Neural cell (in vitro differentiated cells): ENCODE measurements at regions not wholly inside any gene's neighbourhood (a gene's known extent, or its start where the extent isn't known, plus 50 kb on each side); places are given as distances from the start of the nearest gene placed in this dataset.

Experiments
- H2AFZ ChIP-seq: fragments of 200-600, 300-800 bp; sonication (generic), shearing (Covaris generic); 2 replicates; pipeline ENCODE4 v1.6.0; 2014; ENCODE audit warnings: low read depth, mild to moderate bottlenecking, antibody characterized with exemption, low read length, moderate library complexity
- H3F3A ChIP-seq: fragments of 200-600 bp; shearing (Covaris generic); 2 replicates; pipeline ENCODE4 v1.6.1; 2016; ENCODE audit warnings: mild to moderate bottlenecking, moderate library complexity, mixed read lengths, antibody characterized with exemption, low read length; ENCODE audit not compliant: insufficient read depth, poor library complexity, severe bottlenecking
- H3K27ac ChIP-seq: fragments of 200-600, 300-800 bp; sonication (generic), shearing (Covaris generic); 2 replicates; pipeline ENCODE4 v1.5.1; 2014; ENCODE audit warnings: mild to moderate bottlenecking, low read length, moderate library complexity
- H3K27me3 ChIP-seq: fragments of 300-800, 200-600 bp; sonication (generic), shearing (Covaris generic); 2 replicates; pipeline ENCODE4 v1.6.0; 2014; ENCODE audit warnings: mild to moderate bottlenecking, low read depth, low read length, moderate library complexity; ENCODE audit not compliant: insufficient read depth
- H3K36me3 ChIP-seq: fragments of 300-800, 200-600 bp; sonication (generic), shearing (Covaris generic); 2 replicates; pipeline ENCODE4 v1.5.1; 2014; ENCODE audit warnings: mild to moderate bottlenecking, antibody characterized with exemption, low read length, moderate library complexity; ENCODE audit not compliant: insufficient read depth
- H3K4me2 ChIP-seq: fragments of 300-800, 200-600 bp; sonication (generic), shearing (Covaris generic); 2 replicates; pipeline ENCODE4 v1.6.0; 2014; ENCODE audit warnings: mild to moderate bottlenecking, low read length
- H3K4me3 ChIP-seq: fragments of 300-800, 200-600 bp; sonication (generic), shearing (Covaris generic); 2 replicates; pipeline ENCODE4 v1.5.1; 2014; ENCODE audit warnings: mild to moderate bottlenecking, low read length, moderate library complexity
- H3K79me2 ChIP-seq: fragments of 200-600 bp; shearing (Covaris generic); replicated peaks from 2 replicates; pipeline ENCODE4 v1.6.0; 2014; ENCODE audit warnings: mild to moderate bottlenecking, low read length, moderate library complexity; ENCODE audit not compliant: insufficient read depth
- H3K9ac ChIP-seq: fragments of 300-800, 200-600 bp; sonication (generic), shearing (Covaris generic); 2 replicates; pipeline ENCODE4 v1.6.1; 2016; ENCODE audit warnings: mild to moderate bottlenecking, low read length, mixed read lengths
- H3K9me2 ChIP-seq: fragments of 200-600 bp; shearing (Covaris generic); 2 replicates; pipeline ENCODE4 v1.6.1; 2016; ENCODE audit warnings: mild to moderate bottlenecking, low read length, mixed read lengths; ENCODE audit not compliant: insufficient read depth
- H3K9me3 ChIP-seq: fragments of 200-600, 300-800 bp; sonication (generic), shearing (Covaris generic); 2 replicates; pipeline ENCODE4 v1.6.1; 2016; ENCODE audit warnings: mild to moderate bottlenecking, mixed run types, low read length, moderate library complexity, mixed read lengths
- H4K20me1 ChIP-seq: fragments of 200-600 bp; shearing (Covaris generic); 2 replicates; pipeline ENCODE4 v1.6.1; 2016; ENCODE audit warnings: mild to moderate bottlenecking, mixed run types; ENCODE audit not compliant: insufficient read depth
- EP300 ChIP-seq: fragments of 450-650 bp; conservative IDR thresholded peaks from 2 replicates; pipeline ENCODE4 v1.6.1; 2014; ENCODE audit warnings: antibody characterized with exemption, mild to moderate bottlenecking, moderate library complexity; ENCODE audit not compliant: poor library complexity, severe bottlenecking
- EZH2 ChIP-seq: fragments of 200-600, 300-800 bp; shearing (Covaris generic), sonication (generic); IDR thresholded peaks from 2 replicates; pipeline ENCODE4 v1.6.1; 2014; ENCODE audit warnings: antibody characterized with exemption, low read length, borderline replicate concordance, mild to moderate bottlenecking; ENCODE audit not compliant: insufficient read depth, poor library complexity, severe bottlenecking
- MXI1 ChIP-seq: fragments of 450-650 bp; conservative IDR thresholded peaks from 2 replicates; pipeline ENCODE4 v1.6.1; 2014; ENCODE audit warnings: antibody characterized with exemption, mild to moderate bottlenecking; ENCODE audit not compliant: poor library complexity, severe bottlenecking
- RAD21 ChIP-seq: fragments of 450-650 bp; conservative IDR thresholded peaks from 2 replicates; pipeline ENCODE4 v1.6.1; 2014; ENCODE audit warnings: antibody characterized with exemption, mild to moderate bottlenecking, moderate library complexity
- SMC3 ChIP-seq: fragments of 450-650 bp; conservative IDR thresholded peaks from 2 replicates; pipeline ENCODE4 v1.6.1; 2014; ENCODE audit warnings: antibody characterized with exemption, mild to moderate bottlenecking, moderate library complexity; ENCODE audit not compliant: poor library complexity
- TAF1 ChIP-seq: IDR thresholded peaks from 2 replicates; pipeline ENCODE4 v1.6.1; 2012; ENCODE audit warnings: low read depth
- TF ChIP-seq, protein P1 (sequence below): IDR thresholded peaks from 2 replicates; pipeline ENCODE4 v1.6.1; 2012; ENCODE audit warnings: borderline replicate concordance
- TF ChIP-seq, protein P2 (sequence below): fragments of 450-650 bp; IDR thresholded peaks from 2 replicates; pipeline ENCODE4 v1.5.1; 2014; ENCODE audit warnings: antibody characterized with exemption, mild to moderate bottlenecking, moderate library complexity; ENCODE audit not compliant: poor library complexity, severe bottlenecking

DNA sequence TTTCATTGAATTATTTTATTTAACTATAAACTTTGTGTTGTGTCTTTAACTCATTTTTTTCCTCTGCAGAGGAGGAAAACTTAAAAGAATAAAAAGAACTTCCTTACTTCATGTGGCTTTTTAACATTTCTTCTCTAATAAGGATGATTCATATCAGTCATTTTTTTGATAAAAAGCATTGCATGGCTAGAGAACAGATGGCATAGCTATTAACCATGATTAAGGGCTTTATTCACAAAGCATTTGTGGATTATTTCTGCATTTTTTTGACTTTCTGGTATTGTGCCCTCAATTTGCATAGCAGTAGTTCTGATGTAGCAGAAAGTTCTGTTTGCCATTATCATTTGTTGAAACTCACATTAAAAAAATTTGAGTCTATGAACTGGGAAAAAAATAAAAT lies 540.8 kb downstream of the SI start:
- no peaks in the 10 kb centered on the region for H3K36me3 ChIP-seq
- TF ChIP-seq MXI1 (no peak), EZH2 (no peak), EP300 (no peak), SMC3 (no peak), RAD21 (no peak), TAF1 (no peak)
- TF ChIP-seq, protein P1, sequence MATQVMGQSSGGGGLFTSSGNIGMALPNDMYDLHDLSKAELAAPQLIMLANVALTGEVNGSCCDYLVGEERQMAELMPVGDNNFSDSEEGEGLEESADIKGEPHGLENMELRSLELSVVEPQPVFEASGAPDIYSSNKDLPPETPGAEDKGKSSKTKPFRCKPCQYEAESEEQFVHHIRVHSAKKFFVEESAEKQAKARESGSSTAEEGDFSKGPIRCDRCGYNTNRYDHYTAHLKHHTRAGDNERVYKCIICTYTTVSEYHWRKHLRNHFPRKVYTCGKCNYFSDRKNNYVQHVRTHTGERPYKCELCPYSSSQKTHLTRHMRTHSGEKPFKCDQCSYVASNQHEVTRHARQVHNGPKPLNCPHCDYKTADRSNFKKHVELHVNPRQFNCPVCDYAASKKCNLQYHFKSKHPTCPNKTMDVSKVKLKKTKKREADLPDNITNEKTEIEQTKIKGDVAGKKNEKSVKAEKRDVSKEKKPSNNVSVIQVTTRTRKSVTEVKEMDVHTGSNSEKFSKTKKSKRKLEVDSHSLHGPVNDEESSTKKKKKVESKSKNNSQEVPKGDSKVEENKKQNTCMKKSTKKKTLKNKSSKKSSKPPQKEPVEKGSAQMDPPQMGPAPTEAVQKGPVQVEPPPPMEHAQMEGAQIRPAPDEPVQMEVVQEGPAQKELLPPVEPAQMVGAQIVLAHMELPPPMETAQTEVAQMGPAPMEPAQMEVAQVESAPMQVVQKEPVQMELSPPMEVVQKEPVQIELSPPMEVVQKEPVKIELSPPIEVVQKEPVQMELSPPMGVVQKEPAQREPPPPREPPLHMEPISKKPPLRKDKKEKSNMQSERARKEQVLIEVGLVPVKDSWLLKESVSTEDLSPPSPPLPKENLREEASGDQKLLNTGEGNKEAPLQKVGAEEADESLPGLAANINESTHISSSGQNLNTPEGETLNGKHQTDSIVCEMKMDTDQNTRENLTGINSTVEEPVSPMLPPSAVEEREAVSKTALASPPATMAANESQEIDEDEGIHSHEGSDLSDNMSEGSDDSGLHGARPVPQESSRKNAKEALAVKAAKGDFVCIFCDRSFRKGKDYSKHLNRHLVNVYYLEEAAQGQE, result no peak
- TF ChIP-seq, protein P2, sequence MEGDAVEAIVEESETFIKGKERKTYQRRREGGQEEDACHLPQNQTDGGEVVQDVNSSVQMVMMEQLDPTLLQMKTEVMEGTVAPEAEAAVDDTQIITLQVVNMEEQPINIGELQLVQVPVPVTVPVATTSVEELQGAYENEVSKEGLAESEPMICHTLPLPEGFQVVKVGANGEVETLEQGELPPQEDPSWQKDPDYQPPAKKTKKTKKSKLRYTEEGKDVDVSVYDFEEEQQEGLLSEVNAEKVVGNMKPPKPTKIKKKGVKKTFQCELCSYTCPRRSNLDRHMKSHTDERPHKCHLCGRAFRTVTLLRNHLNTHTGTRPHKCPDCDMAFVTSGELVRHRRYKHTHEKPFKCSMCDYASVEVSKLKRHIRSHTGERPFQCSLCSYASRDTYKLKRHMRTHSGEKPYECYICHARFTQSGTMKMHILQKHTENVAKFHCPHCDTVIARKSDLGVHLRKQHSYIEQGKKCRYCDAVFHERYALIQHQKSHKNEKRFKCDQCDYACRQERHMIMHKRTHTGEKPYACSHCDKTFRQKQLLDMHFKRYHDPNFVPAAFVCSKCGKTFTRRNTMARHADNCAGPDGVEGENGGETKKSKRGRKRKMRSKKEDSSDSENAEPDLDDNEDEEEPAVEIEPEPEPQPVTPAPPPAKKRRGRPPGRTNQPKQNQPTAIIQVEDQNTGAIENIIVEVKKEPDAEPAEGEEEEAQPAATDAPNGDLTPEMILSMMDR, result no peak
- H2AFZ ChIP-seq, result no peak overlapping the region
- H3K9ac ChIP-seq, result no peak overlapping the region
- H3K4me3 ChIP-seq, result no peak overlapping the region
- H3K27ac ChIP-seq, result no peak overlapping the region
- no peaks in the 10 kb centered on the region for H3K9me3 ChIP-seq
- no peaks in the 10 kb centered on the region for H3K27me3 ChIP-seq
- H3K79me2 ChIP-seq, result no peaks in the 10 kb centered on the region
- H3K4me2 ChIP-seq, result no peak overlapping the region
- no peaks in the 10 kb centered on the region for H3F3A ChIP-seq
- H3K9me2 ChIP-seq, result no peaks in the 10 kb centered on the region
- H4K20me1 ChIP-seq, result no peaks in the 10 kb centered on the region

DNA sequence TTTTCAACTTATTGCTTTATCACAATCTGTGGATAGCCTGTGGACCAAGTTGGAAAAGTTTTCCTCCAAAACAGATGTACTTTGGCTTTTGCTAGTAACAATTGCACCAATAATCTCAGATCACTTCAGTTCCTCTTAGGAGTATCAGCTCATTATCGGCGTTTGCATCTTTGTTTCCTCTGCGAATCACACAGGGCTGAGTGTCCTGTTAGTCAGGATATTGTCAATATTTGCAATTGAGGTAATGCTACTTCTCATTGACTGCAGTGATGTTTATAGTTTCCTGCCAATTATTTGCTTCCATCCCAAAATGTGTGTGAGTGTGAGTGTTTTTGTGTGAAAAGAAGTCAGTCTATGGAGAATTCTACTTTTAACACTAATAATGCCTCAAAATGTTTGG lies 545.0 kb downstream of the SI start:
- H3K27me3 ChIP-seq, result no peaks in the 10 kb centered on the region
- no peak overlapping the region for H2AFZ ChIP-seq
- no peaks in the 10 kb centered on the region for H3K79me2 ChIP-seq
- no peaks in the 10 kb centered on the region for H4K20me1 ChIP-seq
- H3K9me2 ChIP-seq, result no peaks in the 10 kb centered on the region
- no peak overlapping the region for H3K27ac ChIP-seq
- H3K9me3 ChIP-seq, result no peaks in the 10 kb centered on the region
- H3K4me2 ChIP-seq, result no peak overlapping the region
- no peak overlapping the region for H3K4me3 ChIP-seq
- TF ChIP-seq MXI1 (no peak), EZH2 (no peak), RAD21 (no peak), TAF1 (no peak), EP300 (no peak)
- TF ChIP-seq, protein P2, result no peak
- TF ChIP-seq, protein P1, result no peak
- H3K9ac ChIP-seq, result no peak overlapping the region
- H3F3A ChIP-seq, result no peaks in the 10 kb centered on the region
- no peaks in the 10 kb centered on the region for H3K36me3 ChIP-seq
